Uterus (tissue), 2 donors: ENCODE measurements at regions not wholly inside any gene's neighbourhood (a gene's known extent, or its start where the extent isn't known, plus 50 kb on each side); places are given as distances from the start of the nearest gene placed in this dataset.

Source experiments
- CTCF ChIP-seq, 4 experiments: fragments of 200-600 bp in 2 of 4; fragments of 450-650 bp in 2 of 4; sonication (generic) in 2 of 4; IDR thresholded peaks; one replicate each; pipeline ENCODE4 v1.5.1; 2016 to 2019; ENCODE audit warnings: antibody characterized with exemption in 4 of 4, mild to moderate bottlenecking in 2 of 4, moderate library complexity in 1 of 4
- POLR2A ChIP-seq, 2 donors: fragments of 450-650 bp; IDR thresholded peaks; one replicate each; pipeline ENCODE4 v1.6.1; 2016; ENCODE audit warnings: antibody characterized with exemption in 2 of 2, mild to moderate bottlenecking in 1 of 2, moderate library complexity in 1 of 2

- TF ChIP-seq CTCF (IDR thresholded peaks at IDR 0.05): no peak
- TF ChIP-seq POLR2A (IDR thresholded peaks at IDR 0.05): no peak
Measured at GRCh38 chr18:42604820-42605219, 510.7 kb downstream of the RIT2 start.
